Activated CD8-positive, alpha-beta memory T cell treated with anti-CD3 and anti-CD28 coated beads for 48 hours (primary cell): ENCODE measurements at regions not wholly inside any gene's neighbourhood (a gene's known extent, or its start where the extent isn't known, plus 50 kb on each side); places are given as distances from the start of the nearest gene placed in this dataset.
"Not testable (repeated sequence)": the region's sequence is repeated elsewhere in the genome, so short reads cannot be mapped to it uniquely, and the experiment has no call there.

Source experiments
- DNase-seq, 3 experiments: peaks; one replicate each; pipeline ENCODE4 v3.0.0-alpha.2; 2020; ENCODE audit warnings: low read depth in 2 of 3, low spot score in 2 of 3

DNA sequence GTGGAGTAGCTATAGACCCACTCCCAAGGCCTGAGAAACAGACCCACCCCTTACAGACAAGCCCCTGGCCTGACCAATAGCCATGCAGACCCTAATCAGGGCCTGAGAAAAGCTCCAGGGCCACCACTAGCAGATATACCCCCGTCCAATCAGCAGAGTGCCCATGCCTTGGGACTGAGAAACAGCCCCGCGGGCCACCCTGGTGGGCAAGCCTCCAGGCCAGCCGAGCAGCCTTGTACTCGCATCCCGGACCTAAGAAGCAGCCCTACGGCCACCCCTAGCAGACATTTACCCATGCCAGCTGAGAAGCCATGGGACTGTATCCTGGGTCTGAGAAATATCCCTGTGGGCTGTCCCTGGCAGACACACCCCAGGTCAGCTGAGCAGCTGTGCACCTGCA is 436.5 kb downstream of the SMARCA1 start:
- no peak for DNase-seq

- not testable (repeated sequence) for DNase-seq
Observed at GRCh38 chrX:129084291-129084690, 439.0 kb downstream of the SMARCA1 start.

- no peak for DNase-seq
Observed at GRCh38 chrX:129077424-129078170, 445.7 kb downstream of the SMARCA1 start.

- no peak for DNase-seq
Observed at GRCh38 chrX:129071390-129071789, 451.9 kb downstream of the SMARCA1 start.

DNA sequence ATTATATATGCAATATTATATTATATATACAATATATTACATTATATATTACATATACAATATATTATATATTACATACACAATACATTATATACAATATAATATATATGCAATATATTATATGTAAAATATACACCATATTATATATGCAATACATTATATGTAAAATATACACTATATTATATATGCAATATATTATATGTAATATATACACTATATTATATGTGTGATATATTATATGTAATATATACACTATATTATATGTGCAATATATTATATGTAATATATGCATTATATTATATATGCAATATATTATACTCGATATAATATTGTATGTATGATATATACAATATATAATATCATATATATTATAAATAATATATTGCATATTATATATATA is 457.4 kb downstream of the SMARCA1 start:
- no peak for DNase-seq

GRCh38 chrX:129058405-129058804 is 464.9 kb downstream of the SMARCA1 start:
- DNase-seq: no peak

- no peak for DNase-seq
Observed at GRCh38 chrX:129043138-129043537, 480.2 kb downstream of the SMARCA1 start.

DNA sequence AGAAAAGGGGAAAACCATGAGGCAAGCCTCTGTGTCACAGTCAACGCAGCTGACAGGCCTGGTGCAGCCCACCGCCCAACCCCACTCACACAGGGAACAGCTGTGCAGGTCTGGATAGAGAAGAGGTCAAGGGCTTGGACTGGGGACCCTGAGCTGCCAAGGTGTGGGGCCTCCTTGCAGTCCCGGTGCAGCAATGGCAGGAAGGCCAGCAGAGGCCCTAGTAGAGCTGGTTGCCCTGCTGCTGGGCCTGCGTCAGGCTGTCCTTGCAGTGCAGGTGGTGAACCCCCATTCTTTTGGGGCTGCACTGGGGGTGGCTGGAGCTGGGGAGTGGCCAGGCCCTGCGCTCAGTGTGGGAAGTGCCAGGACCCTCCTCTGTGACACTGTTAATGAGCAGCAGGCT is 482.0 kb downstream of the SMARCA1 start:
- DNase-seq: no peak

DNA sequence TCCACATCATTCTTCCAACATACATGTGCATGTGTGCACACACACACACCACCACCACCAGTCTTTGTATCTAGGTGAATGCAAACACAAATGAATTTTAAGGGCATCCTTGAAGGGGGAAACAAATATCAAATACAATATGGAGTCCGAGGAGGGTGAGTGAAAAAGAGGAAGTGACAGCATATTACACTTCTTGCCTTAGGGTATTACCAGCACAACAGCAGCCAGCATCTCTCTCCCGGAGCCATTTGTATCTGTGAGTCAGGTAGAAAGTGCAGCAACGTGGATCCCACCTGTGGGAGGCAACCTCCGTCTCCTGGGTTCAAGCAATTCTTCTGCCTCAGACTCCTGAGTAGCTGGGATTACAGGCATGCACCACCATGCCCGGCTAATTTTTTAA is 483.2 kb downstream of the SMARCA1 start:
- no peak for DNase-seq

DNA sequence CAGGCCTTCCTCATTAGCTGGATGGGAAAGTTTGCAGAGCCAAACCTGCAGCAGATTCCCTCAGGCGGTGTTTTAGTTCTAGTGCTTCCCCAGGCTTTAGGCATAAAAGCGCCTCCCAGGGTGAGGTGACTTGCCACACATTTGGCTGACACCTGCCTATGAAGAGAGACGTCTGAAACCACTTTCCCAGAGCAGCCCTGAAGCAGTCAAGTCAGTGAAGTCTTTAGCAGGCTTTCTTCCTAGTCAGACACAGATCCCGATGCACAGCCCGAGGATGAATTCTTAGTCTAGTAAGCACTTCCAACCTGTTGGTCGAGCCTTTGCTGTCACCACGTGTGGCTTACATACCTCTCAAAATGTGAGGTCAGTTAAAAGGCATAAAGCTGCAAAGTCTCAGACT is 484.1 kb downstream of the SMARCA1 start:
- DNase-seq: no peak

GRCh38 chrX:129037389-129037788 is 485.9 kb downstream of the SMARCA1 start:
- no peak for DNase-seq

DNA sequence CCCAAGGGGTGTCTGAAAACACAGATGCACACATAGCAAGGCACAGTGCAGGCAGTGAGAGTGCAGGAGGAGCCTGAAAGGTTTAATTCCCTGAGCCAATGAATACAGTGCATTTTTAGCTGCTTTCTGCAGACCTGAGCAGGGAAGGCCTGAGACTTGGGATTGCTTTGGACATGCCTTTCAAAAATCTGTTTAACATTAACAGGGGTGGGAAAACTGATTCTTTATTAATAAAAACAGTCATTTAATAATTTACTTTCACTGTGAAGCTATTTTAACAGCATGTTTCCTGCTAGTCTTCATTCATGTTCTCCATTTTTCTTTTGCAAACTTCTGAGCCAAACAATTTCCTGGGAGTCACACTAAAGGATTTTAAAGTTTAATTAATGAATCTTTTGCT is 488.1 kb downstream of the SMARCA1 start:
- no peak for DNase-seq

GRCh38 chrX:129034196-129034595 is 489.1 kb downstream of the SMARCA1 start:
- no peak for DNase-seq

- no peak for DNase-seq
Observed at GRCh38 chrX:129026202-129026601, 497.1 kb downstream of the SMARCA1 start.

DNA sequence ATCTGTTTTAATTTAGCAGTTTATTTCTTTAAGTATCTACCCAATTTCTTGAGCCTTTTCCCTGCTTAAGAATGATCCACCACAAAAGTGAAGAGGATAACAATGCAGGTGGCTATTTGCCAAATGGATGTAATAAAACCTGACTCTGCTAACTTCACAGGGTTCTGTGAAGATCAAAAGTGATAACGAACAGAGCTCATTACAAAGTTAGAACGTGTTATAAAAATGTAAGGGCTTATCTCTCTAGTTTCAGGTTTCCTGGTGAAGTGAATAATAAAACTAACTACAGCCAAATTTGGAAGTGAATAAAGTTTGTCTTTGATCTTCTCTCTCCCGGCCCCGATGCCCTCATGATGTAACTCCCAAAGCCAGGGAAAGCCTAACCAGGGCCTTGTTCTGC is 497.9 kb downstream of the SMARCA1 start:
- DNase-seq: no peak

- no peak for DNase-seq
Observed at GRCh38 chrX:129019412-129019811, 503.9 kb downstream of the SMARCA1 start.

DNA sequence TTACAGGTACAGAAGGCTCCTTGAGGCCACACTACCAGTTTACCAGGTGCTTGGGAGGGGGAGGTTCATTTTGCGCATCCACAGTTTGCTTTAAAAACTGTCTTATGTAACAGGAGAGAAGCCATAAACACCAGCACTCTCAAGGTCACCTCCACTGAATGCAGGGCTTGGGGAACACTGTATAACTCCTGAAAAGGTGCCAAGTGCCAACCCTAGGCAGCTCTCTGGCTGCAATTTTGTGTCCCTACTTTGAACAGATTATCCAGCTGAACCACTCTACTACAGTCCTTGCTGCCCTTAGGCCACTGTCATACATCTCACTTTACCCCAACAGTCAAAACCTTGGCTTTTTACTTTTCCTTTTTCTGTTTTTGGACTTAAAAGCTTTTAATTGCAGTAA is 507.9 kb downstream of the SMARCA1 start:
- DNase-seq: no peak

DNA sequence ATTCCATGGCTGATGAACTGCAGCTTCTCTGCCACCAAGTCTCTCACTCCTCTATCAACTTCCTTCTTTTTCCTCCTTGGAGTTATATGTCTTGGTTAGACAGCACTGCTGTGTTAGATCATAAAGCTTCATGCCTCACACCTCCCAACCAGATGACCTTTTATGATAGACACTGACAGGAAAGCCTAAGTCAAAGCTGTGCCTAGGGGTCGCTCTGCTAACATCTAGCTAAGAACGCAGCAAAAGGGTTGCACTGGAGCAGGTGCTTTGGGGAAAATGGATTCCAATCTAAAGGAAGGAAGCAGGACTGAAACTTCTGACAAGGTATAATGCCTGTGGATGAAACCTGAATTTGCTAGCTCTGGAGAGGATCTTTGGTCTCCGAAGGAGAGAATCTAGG is 509.7 kb downstream of the SMARCA1 start:
- DNase-seq: no peak

DNA sequence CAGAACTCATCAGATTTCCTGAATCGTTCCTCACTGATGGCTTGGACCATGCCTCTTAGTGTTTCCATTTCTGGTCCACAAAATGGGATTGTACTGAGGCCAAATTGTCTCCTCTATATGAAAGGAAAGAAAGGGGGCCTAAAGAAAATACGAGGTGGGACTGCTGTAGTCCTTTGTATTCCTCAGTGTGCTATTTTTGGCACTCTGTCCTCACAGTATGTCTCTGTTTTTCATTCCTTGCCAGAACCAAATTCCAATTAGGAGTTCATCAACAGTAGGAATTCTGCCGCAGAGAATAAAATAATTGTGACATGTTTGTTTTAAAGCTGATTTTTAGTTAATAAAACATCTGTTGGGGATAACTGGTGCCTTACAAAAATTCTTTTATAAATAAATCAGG is 515.7 kb downstream of the SMARCA1 start:
- no peak for DNase-seq

GRCh38 chrX:129006491-129006890 is 516.8 kb downstream of the SMARCA1 start:
- DNase-seq: no peak

DNA sequence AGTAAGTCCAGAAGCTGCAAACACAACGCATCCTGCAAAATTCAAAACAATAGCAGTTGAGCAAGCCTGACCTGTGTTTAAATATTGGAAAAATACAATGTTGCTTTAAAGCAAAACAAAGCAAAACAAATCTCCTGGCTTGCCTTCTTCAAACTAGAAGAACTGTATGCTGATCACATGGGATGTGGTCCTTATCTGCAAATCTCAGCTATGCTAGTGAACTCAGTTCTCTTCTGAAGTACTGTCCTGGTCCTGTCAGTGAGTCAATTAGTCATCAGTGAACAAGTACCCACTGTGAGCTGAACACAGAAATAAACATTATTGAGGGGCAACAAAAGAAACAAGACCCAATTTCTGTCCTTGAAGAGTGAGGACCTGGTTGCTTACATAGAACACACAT is 522.5 kb downstream of the SMARCA1 start:
- no peak for DNase-seq

GRCh38 chrX:129000018-129000417 is 523.3 kb downstream of the SMARCA1 start:
- DNase-seq: no peak
